ENCODE measurements at regions not wholly inside any gene's neighbourhood (a gene's known extent, or its start where the extent isn't known, plus 50 kb on each side); places are given as distances from the start of the nearest gene placed in this dataset.

GRCh38 chr16:86122681-86123342, 223.8 kb downstream of the IRF8 start:
- H3K9me3 ChIP-seq (ENCODE audit: control insufficient read depth, low read depth, low read length) = no peaks in the 10 kb centered on the region
- H3K27me3 ChIP-seq (ENCODE audit: control insufficient read depth, insufficient read depth, low read length) = no peaks in the 10 kb centered on the region
- H3K4me1 ChIP-seq (ENCODE audit: control insufficient read depth, low read depth, low read length) = no peaks in the 10 kb centered on the region
- no peak overlapping the region for H3K4me3 ChIP-seq (ENCODE audit: low read length)
- H3K27ac ChIP-seq (ENCODE audit: low read length) = no peak overlapping the region
- no peaks in the 10 kb centered on the region for H3K36me3 ChIP-seq (ENCODE audit: control insufficient read depth, low read depth, low read length)
- H3K9ac ChIP-seq (ENCODE audit: low read length) = no peak overlapping the region

DNA sequence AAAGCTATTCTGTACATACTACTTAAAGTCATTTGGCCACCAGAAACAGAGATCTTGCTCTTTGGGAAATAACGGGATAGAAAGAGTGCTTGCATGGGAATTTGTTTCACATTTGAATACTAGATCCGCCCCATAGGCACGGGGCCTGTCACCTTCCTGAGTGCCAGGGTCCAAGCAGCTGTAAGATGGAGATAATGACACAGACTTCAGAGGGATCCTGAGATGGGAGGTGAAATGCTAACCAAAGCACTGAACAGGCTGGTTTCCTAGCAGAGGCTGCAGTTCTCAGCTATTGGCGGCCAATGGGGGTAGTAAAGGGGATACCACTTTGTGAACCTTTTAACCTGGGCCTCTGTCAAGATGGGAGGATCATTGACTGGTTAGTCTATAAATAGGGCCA, 225.4 kb downstream of the IRF8 start:
- no peaks in the 10 kb centered on the region for H3K36me3 ChIP-seq (ENCODE audit: control insufficient read depth, low read depth, low read length)
- no peak overlapping the region for H3K4me3 ChIP-seq (ENCODE audit: low read length)
- no peak overlapping the region for H3K9ac ChIP-seq (ENCODE audit: low read length)
- H3K27ac ChIP-seq (ENCODE audit: low read length) = no peak overlapping the region
- H3K4me1 ChIP-seq (ENCODE audit: control insufficient read depth, low read depth, low read length) = no peaks in the 10 kb centered on the region
- H3K9me3 ChIP-seq (ENCODE audit: control insufficient read depth, low read depth, low read length) = no peaks in the 10 kb centered on the region
- no peaks in the 10 kb centered on the region for H3K27me3 ChIP-seq (ENCODE audit: control insufficient read depth, insufficient read depth, low read length)

DNA sequence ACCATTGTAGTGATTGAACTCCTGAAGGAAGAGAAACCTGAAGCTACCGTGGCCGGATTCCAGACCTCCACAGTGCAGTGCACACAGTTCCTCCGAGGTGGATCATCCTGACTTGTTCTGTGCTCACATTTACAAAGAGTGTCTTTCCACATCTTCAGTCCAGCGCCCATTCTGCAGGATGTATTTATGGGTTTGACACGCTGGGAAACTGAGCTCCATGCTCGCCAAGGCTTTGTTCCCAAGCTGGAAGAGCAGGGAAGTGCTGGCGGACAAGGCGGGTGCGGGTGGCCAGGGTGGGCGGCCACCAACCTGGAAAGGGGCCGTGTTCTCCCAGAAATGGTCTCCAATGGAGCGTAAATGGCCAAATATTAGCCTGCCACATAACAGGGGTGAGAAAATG, 227.9 kb downstream of the IRF8 start:
- no peaks in the 10 kb centered on the region for H3K9me3 ChIP-seq (ENCODE audit: control insufficient read depth, low read depth, low read length)
- no peak overlapping the region for H3K4me3 ChIP-seq (ENCODE audit: low read length)
- H3K4me1 ChIP-seq (ENCODE audit: control insufficient read depth, low read depth, low read length) = no peaks in the 10 kb centered on the region
- no peaks in the 10 kb centered on the region for H3K27me3 ChIP-seq (ENCODE audit: control insufficient read depth, insufficient read depth, low read length)
- no peak overlapping the region for H3K27ac ChIP-seq (ENCODE audit: low read length)
- no peak overlapping the region for H3K9ac ChIP-seq (ENCODE audit: low read length)
- H3K36me3 ChIP-seq (ENCODE audit: control insufficient read depth, low read depth, low read length) = no peaks in the 10 kb centered on the region

DNA sequence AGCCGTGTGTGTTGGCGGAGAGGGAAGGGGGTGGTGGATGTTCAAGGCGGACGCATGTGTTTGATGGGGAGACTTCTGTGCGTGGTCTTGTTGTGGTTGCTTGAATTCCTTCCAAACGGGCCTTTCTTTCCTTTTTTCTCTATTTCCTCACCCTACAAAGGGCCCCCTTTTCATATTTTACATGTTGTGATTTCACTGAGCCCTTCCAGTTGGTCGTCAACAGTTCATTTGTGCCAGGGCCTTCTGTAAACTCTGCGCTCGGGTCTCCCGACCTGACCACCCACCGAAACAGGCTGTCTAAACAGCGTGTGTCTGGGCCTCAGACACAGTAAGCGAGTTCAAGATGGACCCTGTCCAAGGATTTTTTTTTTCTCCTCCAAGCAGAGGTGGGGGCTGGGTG, 228.4 kb downstream of the IRF8 start:
- H3K4me3 ChIP-seq (ENCODE audit: low read length) = no peak overlapping the region
- no peak overlapping the region for H3K9ac ChIP-seq (ENCODE audit: low read length)
- no peaks in the 10 kb centered on the region for H3K9me3 ChIP-seq (ENCODE audit: control insufficient read depth, low read depth, low read length)
- H3K27me3 ChIP-seq (ENCODE audit: control insufficient read depth, insufficient read depth, low read length) = no peaks in the 10 kb centered on the region
- H3K36me3 ChIP-seq (ENCODE audit: control insufficient read depth, low read depth, low read length) = no peaks in the 10 kb centered on the region
- H3K27ac ChIP-seq (ENCODE audit: low read length) = no peak overlapping the region
- no peaks in the 10 kb centered on the region for H3K4me1 ChIP-seq (ENCODE audit: control insufficient read depth, low read depth, low read length)

GRCh38 chr16:86128246-86128645, 229.3 kb downstream of the IRF8 start:
- Histone ChIP-seq H3K4me1 (ENCODE audit: control insufficient read depth, low read depth, low read length) (no peaks in the 10 kb centered on the region), H3K27ac (ENCODE audit: low read length) (no peak overlapping the region), H3K9ac (ENCODE audit: low read length) (no peak overlapping the region), H3K9me3 (ENCODE audit: control insufficient read depth, low read depth, low read length) (no peaks in the 10 kb centered on the region), H3K4me3 (ENCODE audit: low read length) (no peak overlapping the region), H3K27me3 (ENCODE audit: control insufficient read depth, insufficient read depth, low read length) (no peaks in the 10 kb centered on the region), H3K36me3 (ENCODE audit: control insufficient read depth, low read depth, low read length) (no peaks in the 10 kb centered on the region)

GRCh38 chr16:86129541-86129940, 230.6 kb downstream of the IRF8 start:
- H3K9ac ChIP-seq (ENCODE audit: low read length) = no peak overlapping the region
- no peaks in the 10 kb centered on the region for H3K27me3 ChIP-seq (ENCODE audit: control insufficient read depth, insufficient read depth, low read length)
- H3K9me3 ChIP-seq (ENCODE audit: control insufficient read depth, low read depth, low read length) = no peaks in the 10 kb centered on the region
- no peak overlapping the region for H3K27ac ChIP-seq (ENCODE audit: low read length)
- no peaks in the 10 kb centered on the region for H3K4me1 ChIP-seq (ENCODE audit: control insufficient read depth, low read depth, low read length)
- no peaks in the 10 kb centered on the region for H3K36me3 ChIP-seq (ENCODE audit: control insufficient read depth, low read depth, low read length)
- no peak overlapping the region for H3K4me3 ChIP-seq (ENCODE audit: low read length)

DNA sequence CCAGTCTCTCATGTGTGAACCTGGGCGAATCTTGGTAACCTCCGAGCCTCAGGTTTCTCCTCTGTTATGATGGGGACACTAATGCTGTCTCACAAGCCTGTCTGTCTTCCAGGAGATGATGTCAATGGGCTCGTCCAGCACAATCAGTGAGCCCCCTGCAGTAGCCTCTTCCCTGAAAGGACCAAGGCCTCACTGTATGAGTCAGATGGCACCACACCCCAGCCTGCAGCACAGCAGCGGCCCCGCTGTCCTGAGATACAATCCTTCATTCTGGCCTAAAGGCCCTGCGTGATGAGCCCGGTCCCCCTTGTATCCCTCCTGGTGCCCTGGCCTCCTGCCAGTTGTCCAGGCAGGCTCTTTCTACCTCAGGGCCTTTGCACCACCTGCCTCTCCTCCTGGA, 234.4 kb downstream of the IRF8 start:
- no peak overlapping the region for H3K4me3 ChIP-seq (ENCODE audit: low read length)
- H3K27ac ChIP-seq (ENCODE audit: low read length) = no peak overlapping the region
- H3K9ac ChIP-seq (ENCODE audit: low read length) = no peak overlapping the region
- no peaks in the 10 kb centered on the region for H3K4me1 ChIP-seq (ENCODE audit: control insufficient read depth, low read depth, low read length)
- H3K27me3 ChIP-seq (ENCODE audit: control insufficient read depth, insufficient read depth, low read length) = no peaks in the 10 kb centered on the region
- H3K9me3 ChIP-seq (ENCODE audit: control insufficient read depth, low read depth, low read length) = no peaks in the 10 kb centered on the region
- H3K36me3 ChIP-seq (ENCODE audit: control insufficient read depth, low read depth, low read length) = no peaks in the 10 kb centered on the region

- H3K4me1 ChIP-seq (ENCODE audit: control insufficient read depth, low read depth, low read length) = no peaks in the 10 kb centered on the region
- H3K9ac ChIP-seq (ENCODE audit: low read length) = no peak overlapping the region
- no peaks in the 10 kb centered on the region for H3K36me3 ChIP-seq (ENCODE audit: control insufficient read depth, low read depth, low read length)
- no peak overlapping the region for H3K4me3 ChIP-seq (ENCODE audit: low read length)
- H3K27ac ChIP-seq (ENCODE audit: low read length) = no peak overlapping the region
- H3K9me3 ChIP-seq (ENCODE audit: control insufficient read depth, low read depth, low read length) = no peaks in the 10 kb centered on the region
- no peaks in the 10 kb centered on the region for H3K27me3 ChIP-seq (ENCODE audit: control insufficient read depth, insufficient read depth, low read length)
Observed at GRCh38 chr16:86133847-86134375, 234.9 kb downstream of the IRF8 start.

GRCh38 chr16:86134802-86135461, 236.0 kb downstream of the IRF8 start:
- H3K36me3 ChIP-seq (ENCODE audit: control insufficient read depth, low read depth, low read length) = no peaks in the 10 kb centered on the region
- H3K9me3 ChIP-seq (ENCODE audit: control insufficient read depth, low read depth, low read length) = no peaks in the 10 kb centered on the region
- H3K27me3 ChIP-seq (ENCODE audit: control insufficient read depth, insufficient read depth, low read length) = no peaks in the 10 kb centered on the region
- no peak overlapping the region for H3K27ac ChIP-seq (ENCODE audit: low read length)
- no peaks in the 10 kb centered on the region for H3K4me1 ChIP-seq (ENCODE audit: control insufficient read depth, low read depth, low read length)
- H3K4me3 ChIP-seq (ENCODE audit: low read length) = no peak overlapping the region
- no peak overlapping the region for H3K9ac ChIP-seq (ENCODE audit: low read length)

DNA sequence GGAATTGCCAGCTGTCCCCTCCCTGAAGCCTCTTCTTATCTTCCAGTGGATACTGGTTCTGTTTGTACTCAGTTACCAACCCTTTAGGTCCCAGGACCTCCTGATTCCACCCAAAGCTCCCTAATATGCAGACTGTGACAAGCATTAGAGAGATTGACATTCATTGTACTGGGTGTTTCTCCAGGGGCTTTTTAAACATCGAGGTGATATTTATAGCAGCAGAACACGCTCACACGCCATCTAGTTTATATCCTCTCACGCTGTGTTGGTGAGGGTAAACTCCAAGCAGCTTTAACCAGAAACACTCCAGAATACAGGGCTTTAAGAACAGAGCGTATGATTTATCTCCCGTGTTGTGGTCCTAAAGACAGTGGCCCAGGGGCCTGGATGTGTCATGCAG, 238.4 kb downstream of the IRF8 start:
- no peak overlapping the region for H3K4me3 ChIP-seq (ENCODE audit: low read length)
- H3K27ac ChIP-seq (ENCODE audit: low read length) = no peak overlapping the region
- no peaks in the 10 kb centered on the region for H3K36me3 ChIP-seq (ENCODE audit: control insufficient read depth, low read depth, low read length)
- H3K27me3 ChIP-seq (ENCODE audit: control insufficient read depth, insufficient read depth, low read length) = no peaks in the 10 kb centered on the region
- no peaks in the 10 kb centered on the region for H3K4me1 ChIP-seq (ENCODE audit: control insufficient read depth, low read depth, low read length)
- no peak overlapping the region for H3K9ac ChIP-seq (ENCODE audit: low read length)
- H3K9me3 ChIP-seq (ENCODE audit: control insufficient read depth, low read depth, low read length) = no peaks in the 10 kb centered on the region

GRCh38 chr16:86138121-86139085, 239.4 kb downstream of the IRF8 start:
- Histone ChIP-seq H3K9ac (ENCODE audit: low read length) (no peak overlapping the region), H3K4me1 (ENCODE audit: control insufficient read depth, low read depth, low read length) (no peaks in the 10 kb centered on the region), H3K27ac (ENCODE audit: low read length) (no peak overlapping the region), H3K9me3 (ENCODE audit: control insufficient read depth, low read depth, low read length) (no peaks in the 10 kb centered on the region), H3K36me3 (ENCODE audit: control insufficient read depth, low read depth, low read length) (no peaks in the 10 kb centered on the region), H3K27me3 (ENCODE audit: control insufficient read depth, insufficient read depth, low read length) (no peaks in the 10 kb centered on the region), H3K4me3 (ENCODE audit: low read length) (no peak overlapping the region)

Measured in iPS-18a (cell line).